Osteocyte (in vitro differentiated cells): ENCODE measurements at regions not wholly inside any gene's neighbourhood (a gene's known extent, or its start where the extent isn't known, plus 50 kb on each side); places are given as distances from the start of the nearest gene placed in this dataset.
"Not testable (repeated sequence)": the region's sequence is repeated elsewhere in the genome, so short reads cannot be mapped to it uniquely, and the experiment has no call there.

Source experiments
- DNase-seq: peaks from one replicate; pipeline ENCODE4 v3.0.0; 2021; ENCODE audit warnings: mixed read lengths; ENCODE audit not compliant: unreplicated experiment; ENCODE audit errors: extremely low spot score
- H3K27ac Mint-ChIP-seq: one replicate; pipeline ENCODE4 v1.8.0; 2021; ENCODE audit warnings: mild to moderate bottlenecking, mixed read lengths; ENCODE audit not compliant: unreplicated experiment
- H3K27me3 Mint-ChIP-seq: one replicate; pipeline ENCODE4 v1.8.0; 2021; ENCODE audit warnings: mixed read lengths; ENCODE audit not compliant: unreplicated experiment
- H3K36me3 Mint-ChIP-seq: one replicate; pipeline ENCODE4 v1.8.0; 2021; ENCODE audit warnings: mixed read lengths; ENCODE audit not compliant: unreplicated experiment
- H3K4me1 Mint-ChIP-seq: one replicate; pipeline ENCODE4 v1.8.0; 2021; ENCODE audit warnings: mixed read lengths; ENCODE audit not compliant: unreplicated experiment
- H3K4me3 Mint-ChIP-seq: one replicate; pipeline ENCODE4 v1.8.0; 2021; ENCODE audit warnings: mild to moderate bottlenecking, moderate library complexity, mixed read lengths; ENCODE audit not compliant: unreplicated experiment
- H3K9me3 Mint-ChIP-seq: one replicate; pipeline ENCODE4 v1.8.0; 2021; ENCODE audit warnings: mixed read lengths; ENCODE audit not compliant: unreplicated experiment
- TF ChIP-seq, protein P1 (sequence below): fragments of 200-600 bp; sonication (generic); IDR thresholded peaks from 2 replicates; pipeline ENCODE4 v1.5.0; 2021; ENCODE audit warnings: antibody characterized with exemption, mild to moderate bottlenecking, moderate library complexity

DNA sequence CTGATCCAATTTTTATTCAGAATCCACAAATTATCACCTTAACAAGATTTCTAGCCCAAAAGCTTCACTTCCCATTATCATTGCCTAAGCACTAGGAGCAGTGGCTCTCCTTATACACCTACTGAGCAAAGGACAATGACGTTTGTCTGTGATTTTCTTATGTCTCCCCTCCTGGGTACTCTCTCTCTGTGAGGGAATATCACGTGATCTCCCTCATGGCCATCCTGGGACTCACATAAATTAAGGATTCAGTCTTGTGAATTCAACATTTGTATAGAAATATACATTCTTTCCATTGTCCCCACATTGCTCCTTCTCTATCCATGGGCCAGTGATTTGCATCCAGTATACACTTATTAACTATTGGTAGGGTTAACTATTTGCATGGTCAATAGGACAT, 476.5 kb downstream of the PLK2 start:
- H3K27me3 Mint-ChIP-seq, result no peaks in the 10 kb centered on the region
- no peak overlapping the region for H3K4me3 Mint-ChIP-seq
- H3K9me3 Mint-ChIP-seq, result no peaks in the 10 kb centered on the region
- peaks cover 1% of the 10 kb centered on the region for H3K4me1 Mint-ChIP-seq
- TF ChIP-seq, protein P1, sequence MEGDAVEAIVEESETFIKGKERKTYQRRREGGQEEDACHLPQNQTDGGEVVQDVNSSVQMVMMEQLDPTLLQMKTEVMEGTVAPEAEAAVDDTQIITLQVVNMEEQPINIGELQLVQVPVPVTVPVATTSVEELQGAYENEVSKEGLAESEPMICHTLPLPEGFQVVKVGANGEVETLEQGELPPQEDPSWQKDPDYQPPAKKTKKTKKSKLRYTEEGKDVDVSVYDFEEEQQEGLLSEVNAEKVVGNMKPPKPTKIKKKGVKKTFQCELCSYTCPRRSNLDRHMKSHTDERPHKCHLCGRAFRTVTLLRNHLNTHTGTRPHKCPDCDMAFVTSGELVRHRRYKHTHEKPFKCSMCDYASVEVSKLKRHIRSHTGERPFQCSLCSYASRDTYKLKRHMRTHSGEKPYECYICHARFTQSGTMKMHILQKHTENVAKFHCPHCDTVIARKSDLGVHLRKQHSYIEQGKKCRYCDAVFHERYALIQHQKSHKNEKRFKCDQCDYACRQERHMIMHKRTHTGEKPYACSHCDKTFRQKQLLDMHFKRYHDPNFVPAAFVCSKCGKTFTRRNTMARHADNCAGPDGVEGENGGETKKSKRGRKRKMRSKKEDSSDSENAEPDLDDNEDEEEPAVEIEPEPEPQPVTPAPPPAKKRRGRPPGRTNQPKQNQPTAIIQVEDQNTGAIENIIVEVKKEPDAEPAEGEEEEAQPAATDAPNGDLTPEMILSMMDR, result no peak
- DNase-seq, result no peak
- no peak overlapping the region for H3K27ac Mint-ChIP-seq
- H3K36me3 Mint-ChIP-seq, result no peaks in the 10 kb centered on the region

DNA sequence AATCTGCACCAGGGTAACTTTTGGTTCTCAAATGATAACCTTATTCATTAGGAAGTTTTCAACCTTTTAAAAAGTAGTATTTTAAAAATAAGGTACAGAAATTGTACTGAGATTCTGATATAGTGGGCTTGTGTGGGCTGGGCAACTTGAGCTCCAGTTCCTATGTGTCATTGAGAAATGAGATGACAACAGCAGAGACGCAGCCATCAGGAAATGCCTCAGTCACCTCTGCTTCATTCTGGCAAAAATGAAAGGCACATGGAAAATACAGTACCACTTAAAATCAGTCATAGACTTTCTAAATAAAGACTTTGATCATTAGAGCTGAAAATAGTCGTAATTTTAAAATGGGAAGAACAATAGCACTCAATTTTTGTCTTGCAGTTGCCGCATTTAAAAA, 480.2 kb downstream of the PLK2 start:
- Mint-ChIP-seq H3K27ac (no peak overlapping the region), H3K4me1 (no peaks in the 10 kb centered on the region), H3K9me3 (no peaks in the 10 kb centered on the region), H3K4me3 (no peak overlapping the region), H3K27me3 (no peaks in the 10 kb centered on the region), H3K36me3 (peaks cover 1% of the 10 kb centered on the region)
- TF ChIP-seq, protein P1, result no peak
- DNase-seq, result no peak

DNA sequence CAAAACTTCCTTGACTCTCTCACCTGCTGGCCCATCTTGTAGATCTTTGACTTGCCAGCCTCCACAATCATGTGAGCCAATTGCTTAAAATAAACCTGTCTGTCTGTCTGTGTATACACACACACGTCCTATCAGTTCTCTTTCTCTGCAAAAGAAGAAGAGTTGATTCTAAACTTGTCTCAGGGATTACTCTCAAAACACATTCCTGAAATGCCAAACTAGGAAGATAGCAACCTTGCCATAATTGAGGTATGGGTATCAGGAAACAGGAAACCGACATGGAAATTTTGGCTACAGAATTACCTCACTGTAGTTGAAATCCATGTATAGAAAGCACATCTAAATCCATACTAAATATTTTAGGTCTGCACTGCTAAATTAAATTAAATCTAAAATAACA, 483.4 kb downstream of the PLK2 start:
- no peaks in the 10 kb centered on the region for H3K9me3 Mint-ChIP-seq
- peaks cover 1% of the 10 kb centered on the region for H3K36me3 Mint-ChIP-seq
- no peaks in the 10 kb centered on the region for H3K27me3 Mint-ChIP-seq
- DNase-seq, result no peak
- TF ChIP-seq, protein P1, result no peak
- no peak overlapping the region for H3K4me3 Mint-ChIP-seq
- no peak overlapping the region for H3K27ac Mint-ChIP-seq
- no peaks in the 10 kb centered on the region for H3K4me1 Mint-ChIP-seq

DNA sequence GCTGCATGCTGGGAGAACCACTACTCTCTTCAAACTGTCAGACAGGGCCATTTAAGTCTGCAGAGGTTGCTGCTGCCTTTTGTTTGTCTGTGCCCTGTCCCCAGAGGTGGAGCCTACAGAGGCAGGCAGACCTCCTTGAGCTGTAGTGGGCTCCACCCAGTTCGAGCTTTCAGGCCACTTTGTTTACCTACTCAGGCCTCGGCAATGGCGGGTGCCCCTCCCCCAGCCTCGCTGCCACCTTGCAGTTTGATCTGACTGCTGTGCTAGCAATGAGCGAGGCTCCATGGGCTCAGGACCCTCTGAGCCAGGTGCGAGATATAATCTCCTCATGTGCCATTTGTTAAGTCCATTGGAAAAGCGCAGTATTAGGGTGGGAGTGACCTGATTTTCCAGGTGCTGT, 487.8 kb downstream of the PLK2 start:
- not testable (repeated sequence) for DNase-seq, H3K27me3 Mint-ChIP-seq, H3K27ac Mint-ChIP-seq, H3K9me3 Mint-ChIP-seq, H3K36me3 Mint-ChIP-seq, H3K4me3 Mint-ChIP-seq, H3K4me1 Mint-ChIP-seq

DNA sequence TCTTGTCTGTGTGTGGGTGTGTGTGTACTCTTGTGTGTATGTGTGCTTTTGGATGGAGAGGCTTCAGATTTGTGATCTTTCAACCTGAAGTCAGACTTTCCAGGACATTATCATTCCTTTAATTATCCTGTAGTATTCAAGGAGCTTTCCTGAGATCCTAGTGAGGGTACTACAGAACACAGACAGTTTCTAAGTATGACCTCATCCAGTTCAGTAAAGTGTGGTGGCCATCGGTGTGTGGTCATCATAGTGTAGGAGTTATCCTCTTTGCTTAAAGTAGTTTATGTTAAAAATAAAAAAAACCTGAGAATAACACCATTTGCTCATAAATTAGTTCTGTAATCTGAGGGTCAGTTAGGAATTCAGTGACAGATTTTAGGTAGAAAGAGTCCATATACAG, 478.0 kb upstream of the ACTBL2 start:
- H3K9me3 Mint-ChIP-seq, result peaks cover 23% of the 10 kb centered on the region
- TF ChIP-seq, protein P1, result no peak
- DNase-seq, result no peak
- H3K27me3 Mint-ChIP-seq, result no peaks in the 10 kb centered on the region
- peaks cover 3% of the 10 kb centered on the region for H3K36me3 Mint-ChIP-seq
- no peaks in the 10 kb centered on the region for H3K4me1 Mint-ChIP-seq
- no peak overlapping the region for H3K27ac Mint-ChIP-seq
- H3K4me3 Mint-ChIP-seq, result no peak overlapping the region

DNA sequence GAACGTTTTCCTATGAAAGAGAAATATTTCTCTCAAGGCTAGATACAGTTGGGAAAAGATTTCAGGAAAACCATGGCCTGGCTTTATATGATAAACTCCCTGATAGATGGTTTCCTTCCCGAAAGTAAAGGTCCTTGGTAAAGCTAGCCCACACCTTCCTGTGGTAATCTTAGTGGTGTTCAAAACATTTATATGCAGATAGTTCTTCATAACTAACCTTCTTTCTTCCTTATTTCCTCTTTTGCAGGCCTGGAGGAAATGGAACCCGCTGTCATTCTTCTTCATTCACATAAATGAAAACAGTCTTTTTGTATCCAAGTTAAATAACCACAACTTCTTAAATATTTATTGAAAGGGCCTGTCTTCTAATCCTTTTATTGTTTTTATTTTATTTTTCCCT, 474.0 kb upstream of the ACTBL2 start:
- peaks cover 3% of the 10 kb centered on the region for H3K9me3 Mint-ChIP-seq
- H3K36me3 Mint-ChIP-seq, result peaks cover 2% of the 10 kb centered on the region
- H3K27ac Mint-ChIP-seq, result no peak overlapping the region
- DNase-seq, result no peak
- H3K4me1 Mint-ChIP-seq, result no peaks in the 10 kb centered on the region
- no peak overlapping the region for H3K4me3 Mint-ChIP-seq
- TF ChIP-seq, protein P1, result no peak
- peaks cover 3% of the 10 kb centered on the region for H3K27me3 Mint-ChIP-seq
